GM19463 (cell line): ENCODE measurements at regions not wholly inside any gene's neighbourhood (a gene's known extent, or its start where the extent isn't known, plus 50 kb on each side); places are given as distances from the start of the nearest gene placed in this dataset.
"Not testable (repeated sequence)": the region's sequence is repeated elsewhere in the genome, so short reads cannot be mapped to it uniquely, and the experiment has no call there.

Source experiments
- ATAC-seq: cut with Tn5 transposase; IDR thresholded peaks from one replicate; pipeline ENCODE4 v1.9.1; 2021; ENCODE audit warnings: mild to moderate bottlenecking, moderate library complexity; ENCODE audit not compliant: unreplicated experiment

- peak; percentile 50 for ATAC-seq
Measured at GRCh38 chr6:137313928-137314855, 95.0 kb upstream of the IFNGR1 start.

DNA sequence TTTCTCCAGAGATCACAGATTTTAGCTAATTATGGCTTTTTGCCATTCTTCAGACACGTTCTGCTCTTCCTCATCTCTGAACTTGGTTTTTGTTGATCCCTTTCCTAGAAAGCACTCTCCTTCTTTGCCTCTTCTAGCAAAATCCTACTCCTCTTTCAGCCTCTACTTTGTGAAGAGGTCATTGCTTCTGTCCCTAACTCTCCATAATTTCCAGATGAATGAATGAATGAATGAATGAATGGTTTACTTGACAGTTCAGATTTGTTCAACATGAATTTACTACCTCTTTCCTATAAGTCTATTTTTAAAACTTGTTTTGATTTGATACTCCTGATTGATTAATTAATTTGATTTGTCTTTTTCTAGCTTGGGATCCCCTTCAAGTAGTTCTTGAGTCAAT, 94.0 kb upstream of the IFNGR1 start:
- ATAC-seq, result no peak

- ATAC-seq, result no peak
Measured at GRCh38 chr6:137311940-137312339, 92.8 kb upstream of the IFNGR1 start.

DNA sequence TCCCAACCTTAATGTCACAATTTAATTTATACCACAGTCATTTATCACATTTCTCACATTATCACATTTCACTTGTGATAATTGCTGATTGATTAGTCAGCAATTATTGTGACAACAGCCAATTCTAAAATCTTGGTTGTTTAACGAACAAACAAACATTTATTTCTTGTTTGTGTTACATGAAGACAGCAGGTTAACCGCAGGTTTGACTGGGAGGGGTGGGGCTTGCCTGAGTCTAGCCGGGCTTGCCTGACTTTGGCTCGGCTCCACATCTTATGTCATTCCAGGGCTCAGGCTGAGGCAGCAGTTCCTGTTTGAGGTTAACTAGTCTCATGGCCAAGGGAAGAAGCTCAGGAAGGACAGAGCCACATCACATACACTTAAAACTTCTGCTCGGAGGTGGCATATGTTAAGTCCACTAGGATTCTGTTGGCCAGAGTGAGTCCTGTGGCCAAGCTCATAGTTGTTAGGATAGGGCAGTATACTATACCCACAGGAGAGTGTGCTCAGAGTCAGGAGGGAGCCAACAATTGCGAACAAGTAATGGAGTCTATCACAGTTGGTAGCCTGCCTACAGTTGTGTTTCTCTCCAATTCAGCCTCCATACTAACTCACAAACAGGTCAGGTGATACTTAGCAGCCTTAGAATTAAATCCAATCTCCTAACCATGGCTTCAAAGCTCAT, 90.0 kb upstream of the IFNGR1 start:
- ATAC-seq, result no peak

DNA sequence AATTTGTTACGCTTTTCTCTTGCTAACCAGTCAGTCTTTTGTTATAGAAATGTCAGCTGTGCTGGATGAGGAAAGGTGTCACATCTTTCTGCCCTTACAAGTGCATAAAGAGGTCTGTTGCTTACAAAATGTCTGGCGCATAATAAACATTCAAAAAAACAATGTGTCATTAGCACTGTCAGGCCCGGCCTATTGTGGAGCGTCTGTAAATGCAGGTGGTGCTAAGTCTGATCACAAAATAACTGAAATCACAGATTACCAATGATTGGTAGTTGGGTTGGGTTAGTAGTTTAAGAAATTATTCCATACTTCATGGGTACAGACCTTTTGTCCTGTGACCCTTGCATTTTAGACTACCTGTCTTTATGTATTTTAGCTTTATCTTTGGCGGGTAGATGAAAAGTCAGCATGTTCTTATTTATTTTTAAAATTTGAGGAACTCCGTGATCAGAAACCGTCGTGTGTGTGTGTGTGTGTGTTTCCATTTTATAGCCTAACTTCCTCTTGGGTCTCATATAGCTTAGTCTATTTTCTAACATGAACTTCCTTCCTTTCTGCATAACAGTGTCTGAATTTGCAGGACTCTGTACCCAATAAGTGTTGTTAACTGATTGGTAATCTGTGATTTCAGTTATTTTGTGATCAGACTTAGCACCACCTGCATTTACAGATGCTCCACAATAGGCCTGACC, 88.1 kb upstream of the IFNGR1 start:
- no peak for ATAC-seq

DNA sequence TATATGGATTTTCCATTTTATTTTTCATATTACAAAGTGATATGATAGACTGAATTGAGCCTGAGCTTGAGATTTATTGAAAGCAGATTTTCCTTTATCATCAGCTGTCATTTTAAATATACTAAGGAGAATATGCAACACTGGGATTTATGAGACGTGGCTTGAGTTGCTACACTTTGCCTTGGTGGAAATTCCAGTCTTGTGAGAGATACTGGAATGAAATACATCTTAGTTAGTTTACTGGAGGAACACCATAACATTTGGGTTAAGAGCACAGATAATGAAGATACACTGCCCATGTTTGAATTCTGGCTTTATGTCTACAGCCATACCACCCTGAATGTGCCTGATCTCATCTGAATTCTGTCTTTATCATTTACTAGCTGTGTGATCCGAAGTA, 86.5 kb upstream of the IFNGR1 start:
- no peak for ATAC-seq

DNA sequence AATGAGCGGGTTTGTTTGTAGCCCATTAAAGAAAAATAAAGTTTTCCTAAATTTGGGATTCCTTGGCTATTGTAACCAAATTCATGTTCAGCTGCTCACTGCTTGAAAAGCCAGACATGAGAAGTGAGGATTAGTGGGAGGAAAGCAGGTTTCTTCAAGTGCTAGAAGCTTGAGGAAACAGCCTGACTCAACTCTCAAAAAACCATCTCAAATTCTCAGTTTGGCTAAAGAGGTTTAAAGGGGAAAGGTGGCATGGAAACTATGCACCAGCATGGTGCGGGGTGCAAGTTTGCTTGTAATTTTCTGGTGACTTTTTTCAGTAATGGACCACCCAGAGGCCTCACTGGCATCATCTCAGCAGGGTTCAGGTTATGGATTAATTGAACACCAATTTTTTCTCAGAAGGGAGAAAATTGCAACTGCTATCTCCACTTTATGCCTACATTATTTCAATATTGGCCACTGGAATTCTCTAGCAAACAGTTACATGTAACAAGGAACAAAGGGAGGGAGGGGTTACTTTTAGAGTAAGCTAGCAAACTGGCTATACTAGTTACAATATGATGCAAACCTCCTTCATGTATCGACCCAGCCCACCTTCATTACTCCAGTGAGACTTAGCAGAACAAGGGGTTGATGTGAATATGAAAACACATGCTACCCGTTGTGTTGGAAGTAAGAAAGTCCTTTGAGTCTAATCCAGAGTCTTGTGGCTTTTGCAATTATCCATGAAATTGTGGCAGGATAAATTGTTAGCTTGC, 85.0 kb upstream of the IFNGR1 start:
- no peak for ATAC-seq

DNA sequence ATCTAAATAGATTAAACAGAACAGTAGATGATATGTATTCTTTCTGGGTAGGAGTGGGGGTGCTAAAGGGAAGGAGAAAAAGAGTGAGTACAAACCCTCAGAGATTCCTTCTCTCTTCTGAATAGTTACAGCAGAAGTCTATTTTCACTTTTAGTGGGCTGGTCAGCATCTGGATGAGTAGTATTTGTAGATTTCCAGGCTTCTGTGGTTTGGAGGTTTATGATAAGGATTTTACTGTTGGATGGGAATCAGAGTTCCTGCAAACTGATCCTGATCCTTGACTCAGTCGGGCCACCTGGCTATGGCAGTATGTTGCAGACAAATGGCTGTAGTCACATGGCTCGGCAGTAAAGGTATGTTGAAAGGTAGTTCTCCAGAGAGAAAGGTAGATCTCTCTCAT, 84.3 kb upstream of the IFNGR1 start:
- ATAC-seq, result no peak

- ATAC-seq, result no peak
Measured at GRCh38 chr6:137299681-137300080, 80.5 kb upstream of the IFNGR1 start.

- ATAC-seq, result no peak
Measured at GRCh38 chr6:137297887-137298286, 78.7 kb upstream of the IFNGR1 start.

DNA sequence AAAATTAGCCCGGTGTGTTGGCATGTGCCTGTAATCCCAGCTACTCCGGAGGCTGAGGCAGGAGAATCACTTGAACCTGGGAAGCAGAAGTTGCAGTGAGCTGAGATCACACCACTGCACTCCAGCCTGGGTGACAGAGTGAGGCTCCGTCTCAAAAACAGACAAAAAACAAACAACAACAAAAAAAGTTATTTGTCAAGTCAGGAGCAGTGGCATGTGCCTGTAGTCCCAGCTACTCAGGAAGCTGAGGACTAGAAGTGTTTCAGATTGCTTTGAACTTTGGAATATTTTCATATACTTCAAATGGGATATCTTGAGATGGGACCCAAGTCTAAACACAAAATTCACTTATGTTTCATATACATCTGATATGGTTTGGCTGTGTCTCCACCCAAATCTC, 73.1 kb upstream of the IFNGR1 start:
- ATAC-seq, result not testable (repeated sequence)

- ATAC-seq, result no peak
Measured at GRCh38 chr6:137291441-137291840, 72.3 kb upstream of the IFNGR1 start.

DNA sequence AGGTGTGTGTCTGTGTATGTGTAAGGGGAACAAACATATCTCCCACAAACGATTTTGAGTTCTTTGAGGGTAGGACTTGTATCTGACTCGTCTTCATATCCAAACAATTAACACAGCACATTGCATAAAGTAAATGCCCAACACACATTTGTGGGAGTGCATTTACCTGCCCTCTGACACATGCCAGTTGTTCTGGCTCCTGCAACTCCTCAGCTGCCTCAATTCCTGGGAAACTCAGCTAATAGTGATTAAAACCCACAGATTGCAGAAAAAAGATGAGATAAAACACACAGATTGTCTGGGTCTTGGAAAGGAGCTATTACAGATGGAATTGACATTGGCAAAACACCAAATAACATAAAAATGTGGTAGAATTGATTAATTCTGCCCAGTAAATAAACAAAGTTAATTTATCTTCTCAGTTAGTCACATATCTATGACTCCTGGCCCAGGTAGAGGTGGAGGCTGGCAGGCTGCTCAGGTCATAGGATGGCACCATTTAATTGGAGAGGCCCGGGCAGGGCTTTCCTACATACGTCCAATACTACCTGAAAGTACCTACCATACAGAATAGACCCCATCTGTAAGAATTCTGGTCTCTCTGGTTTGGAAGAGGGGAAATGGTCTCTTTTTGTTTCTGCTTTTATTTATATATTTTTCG, 71.5 kb upstream of the IFNGR1 start:
- no peak for ATAC-seq

- ATAC-seq, result no peak
Measured at GRCh38 chr6:137286916-137287315, 67.7 kb upstream of the IFNGR1 start.

DNA sequence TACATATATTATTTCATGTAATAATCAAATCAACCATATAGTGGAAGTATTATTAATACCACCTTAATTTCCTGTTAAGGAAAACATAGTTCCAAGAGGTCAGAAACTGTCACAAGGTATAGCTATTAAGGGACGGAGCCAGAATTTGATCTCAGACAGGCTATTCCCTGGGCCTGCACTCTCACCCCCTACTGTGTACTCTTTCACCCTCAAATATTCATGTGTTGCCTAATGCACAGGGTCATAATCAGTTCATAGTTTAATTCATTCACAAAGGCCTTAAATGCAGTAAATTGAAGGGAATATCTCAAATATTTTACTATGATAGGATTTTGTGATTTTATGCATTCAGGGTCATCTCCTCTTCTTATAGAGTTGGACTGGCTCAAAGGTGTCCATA, 67.2 kb upstream of the IFNGR1 start:
- ATAC-seq, result no peak

DNA sequence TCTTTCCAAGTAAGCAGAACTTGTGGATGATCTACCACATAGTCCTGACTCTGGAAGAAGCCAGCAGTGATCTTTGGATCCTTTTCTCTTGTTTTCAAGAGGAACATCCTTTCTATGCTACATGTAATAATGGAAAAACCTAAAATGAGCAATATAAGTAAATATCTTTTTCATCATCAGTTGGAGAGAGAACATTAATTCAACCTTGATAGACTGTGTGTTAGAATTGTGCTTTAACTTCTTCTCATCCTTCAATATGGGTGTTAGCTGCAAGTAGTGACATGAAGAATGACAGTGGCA, 65.6 kb upstream of the IFNGR1 start:
- ATAC-seq, result no peak

- peak; percentile 71 for ATAC-seq
Measured at GRCh38 chr6:137283940-137284810, 65.0 kb upstream of the IFNGR1 start.

- ATAC-seq, result no peak
Measured at GRCh38 chr6:137283080-137283479, 63.9 kb upstream of the IFNGR1 start.

DNA sequence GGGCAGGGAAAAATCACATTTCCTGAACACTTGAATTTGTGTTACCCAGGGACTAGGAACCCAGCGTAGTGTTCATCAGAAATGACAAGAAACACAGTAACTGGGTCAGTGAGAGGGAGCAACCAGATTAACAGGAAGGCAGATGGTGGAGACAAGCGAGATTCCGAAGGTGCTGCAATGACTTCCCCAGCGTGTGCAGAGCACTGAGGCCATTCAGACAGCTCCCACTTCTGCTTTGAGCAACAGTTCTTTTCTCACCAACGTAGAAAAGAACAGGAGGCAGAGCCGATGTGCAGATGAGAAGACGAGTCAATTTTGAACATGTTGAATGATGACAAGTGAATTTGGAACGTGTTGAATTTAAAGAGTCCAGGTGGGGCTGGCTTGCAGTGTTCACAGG, 63.1 kb upstream of the IFNGR1 start:
- ATAC-seq, result no peak

DNA sequence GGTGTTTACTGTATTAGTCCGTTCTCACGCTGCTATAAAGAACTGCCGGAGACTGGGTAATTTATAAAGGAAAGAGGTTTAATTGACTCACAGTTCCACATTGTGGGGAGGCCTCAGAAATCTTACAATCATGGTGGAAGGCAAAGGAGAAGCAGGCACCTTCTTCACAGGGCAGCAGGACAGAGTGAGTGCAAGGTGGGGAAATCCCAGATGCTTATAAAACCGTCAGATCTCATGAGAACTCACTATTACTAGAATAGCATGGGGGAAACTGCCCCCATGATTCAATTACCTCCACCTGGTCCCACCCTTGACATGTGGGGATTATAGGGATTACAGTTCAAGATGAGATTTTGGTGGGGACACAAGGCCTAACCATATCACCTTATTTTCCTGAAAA, 60.1 kb upstream of the IFNGR1 start:
- ATAC-seq, result not testable (repeated sequence)
